Panc1 (cell line): ENCODE measurements at regions not wholly inside any gene's neighbourhood (a gene's known extent, or its start where the extent isn't known, plus 50 kb on each side); places are given as distances from the start of the nearest gene placed in this dataset.

Source experiments
- SIN3A ChIP-seq: IDR thresholded peaks from 2 replicates; pipeline ENCODE4 v1.6.1; 2012; ENCODE audit warnings: low read depth, mild to moderate bottlenecking, low read length, moderate library complexity, borderline replicate concordance; ENCODE audit not compliant: insufficient read depth
- TF ChIP-seq, protein P1 (sequence below): fragments of 450-650 bp; IDR thresholded peaks from 2 replicates; pipeline ENCODE4 v1.5.1; 2017; ENCODE audit warnings: mild to moderate bottlenecking
- TF ChIP-seq, protein P2 (sequence below), 2 experiments: IDR thresholded peaks; 2 replicates each; pipeline ENCODE4 v1.6.1; 2011 to 2012; ENCODE audit warnings: low read depth in 2 of 2, control low read depth in 1 of 2, low read length in 1 of 2, mild to moderate bottlenecking in 1 of 2, moderate library complexity in 1 of 2; ENCODE audit not compliant: insufficient read depth in 1 of 2

DNA sequence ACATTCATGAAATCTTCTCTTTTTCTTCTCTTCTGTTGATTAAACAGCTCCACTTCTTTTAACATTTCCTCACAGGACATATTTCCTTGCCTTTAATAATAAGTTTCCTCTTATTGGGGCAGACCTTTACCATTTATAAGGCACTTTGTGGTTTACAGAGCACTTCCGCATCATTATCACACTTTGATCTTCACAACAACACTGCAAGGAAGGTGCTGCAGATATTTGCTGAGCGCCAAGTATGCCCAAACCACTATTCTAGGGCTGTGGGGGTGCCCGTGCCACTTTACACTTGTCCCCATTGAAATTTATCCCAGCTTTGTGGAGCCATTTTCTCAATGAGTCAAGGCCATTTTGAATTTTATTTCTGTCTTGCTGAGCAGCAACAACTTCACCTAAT lies 246.6 kb downstream of the SS18 start:
- TF ChIP-seq, protein P1, sequence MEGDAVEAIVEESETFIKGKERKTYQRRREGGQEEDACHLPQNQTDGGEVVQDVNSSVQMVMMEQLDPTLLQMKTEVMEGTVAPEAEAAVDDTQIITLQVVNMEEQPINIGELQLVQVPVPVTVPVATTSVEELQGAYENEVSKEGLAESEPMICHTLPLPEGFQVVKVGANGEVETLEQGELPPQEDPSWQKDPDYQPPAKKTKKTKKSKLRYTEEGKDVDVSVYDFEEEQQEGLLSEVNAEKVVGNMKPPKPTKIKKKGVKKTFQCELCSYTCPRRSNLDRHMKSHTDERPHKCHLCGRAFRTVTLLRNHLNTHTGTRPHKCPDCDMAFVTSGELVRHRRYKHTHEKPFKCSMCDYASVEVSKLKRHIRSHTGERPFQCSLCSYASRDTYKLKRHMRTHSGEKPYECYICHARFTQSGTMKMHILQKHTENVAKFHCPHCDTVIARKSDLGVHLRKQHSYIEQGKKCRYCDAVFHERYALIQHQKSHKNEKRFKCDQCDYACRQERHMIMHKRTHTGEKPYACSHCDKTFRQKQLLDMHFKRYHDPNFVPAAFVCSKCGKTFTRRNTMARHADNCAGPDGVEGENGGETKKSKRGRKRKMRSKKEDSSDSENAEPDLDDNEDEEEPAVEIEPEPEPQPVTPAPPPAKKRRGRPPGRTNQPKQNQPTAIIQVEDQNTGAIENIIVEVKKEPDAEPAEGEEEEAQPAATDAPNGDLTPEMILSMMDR = no peak
- TF ChIP-seq, protein P2, sequence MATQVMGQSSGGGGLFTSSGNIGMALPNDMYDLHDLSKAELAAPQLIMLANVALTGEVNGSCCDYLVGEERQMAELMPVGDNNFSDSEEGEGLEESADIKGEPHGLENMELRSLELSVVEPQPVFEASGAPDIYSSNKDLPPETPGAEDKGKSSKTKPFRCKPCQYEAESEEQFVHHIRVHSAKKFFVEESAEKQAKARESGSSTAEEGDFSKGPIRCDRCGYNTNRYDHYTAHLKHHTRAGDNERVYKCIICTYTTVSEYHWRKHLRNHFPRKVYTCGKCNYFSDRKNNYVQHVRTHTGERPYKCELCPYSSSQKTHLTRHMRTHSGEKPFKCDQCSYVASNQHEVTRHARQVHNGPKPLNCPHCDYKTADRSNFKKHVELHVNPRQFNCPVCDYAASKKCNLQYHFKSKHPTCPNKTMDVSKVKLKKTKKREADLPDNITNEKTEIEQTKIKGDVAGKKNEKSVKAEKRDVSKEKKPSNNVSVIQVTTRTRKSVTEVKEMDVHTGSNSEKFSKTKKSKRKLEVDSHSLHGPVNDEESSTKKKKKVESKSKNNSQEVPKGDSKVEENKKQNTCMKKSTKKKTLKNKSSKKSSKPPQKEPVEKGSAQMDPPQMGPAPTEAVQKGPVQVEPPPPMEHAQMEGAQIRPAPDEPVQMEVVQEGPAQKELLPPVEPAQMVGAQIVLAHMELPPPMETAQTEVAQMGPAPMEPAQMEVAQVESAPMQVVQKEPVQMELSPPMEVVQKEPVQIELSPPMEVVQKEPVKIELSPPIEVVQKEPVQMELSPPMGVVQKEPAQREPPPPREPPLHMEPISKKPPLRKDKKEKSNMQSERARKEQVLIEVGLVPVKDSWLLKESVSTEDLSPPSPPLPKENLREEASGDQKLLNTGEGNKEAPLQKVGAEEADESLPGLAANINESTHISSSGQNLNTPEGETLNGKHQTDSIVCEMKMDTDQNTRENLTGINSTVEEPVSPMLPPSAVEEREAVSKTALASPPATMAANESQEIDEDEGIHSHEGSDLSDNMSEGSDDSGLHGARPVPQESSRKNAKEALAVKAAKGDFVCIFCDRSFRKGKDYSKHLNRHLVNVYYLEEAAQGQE (IDR thresholded peaks at IDR 0.05; ENCODE audit: insufficient read depth in 1 of 2, low read depth in 2 of 2, low read length in 1 of 2) = no peak
- TF ChIP-seq SIN3A = no peak
